HG02943 (cell line): ENCODE measurements at regions not wholly inside any gene's neighbourhood (a gene's known extent, or its start where the extent isn't known, plus 50 kb on each side); places are given as distances from the start of the nearest gene placed in this dataset.

Source experiments
- ATAC-seq: cut with Tn5 transposase; IDR thresholded peaks from one replicate; pipeline ENCODE4 v1.9.1; 2021; ENCODE audit warnings: mild to moderate bottlenecking, low read depth, moderate library complexity; ENCODE audit not compliant: unreplicated experiment

GRCh38 chr12:132426349-132427173 is 63.4 kb upstream of the FBRSL1 start:
- no peak for ATAC-seq

GRCh38 chr12:132424811-132425210 is 65.1 kb upstream of the FBRSL1 start:
- ATAC-seq, result no peak

GRCh38 chr12:132423820-132424645 is 65.9 kb upstream of the FBRSL1 start:
- no peak for ATAC-seq

GRCh38 chr12:132423251-132423819 is 66.6 kb upstream of the FBRSL1 start:
- no peak for ATAC-seq

- no peak for ATAC-seq
Observed at GRCh38 chr12:132422381-132423043, 67.4 kb upstream of the FBRSL1 start.

- ATAC-seq, result no peak
Observed at GRCh38 chr12:132422040-132422380, 67.9 kb upstream of the FBRSL1 start.

GRCh38 chr12:132419631-132420246 is 70.2 kb upstream of the FBRSL1 start:
- no peak for ATAC-seq

GRCh38 chr12:132418393-132418925 is 71.5 kb upstream of the FBRSL1 start:
- ATAC-seq, result no peak

GRCh38 chr12:132417741-132418140 is 72.2 kb upstream of the FBRSL1 start:
- ATAC-seq, result no peak

GRCh38 chr12:132416827-132417226 is 73.1 kb upstream of the FBRSL1 start:
- no peak for ATAC-seq

- ATAC-seq, result no peak
Observed at GRCh38 chr12:132416121-132416673, 73.8 kb upstream of the FBRSL1 start.

GRCh38 chr12:132415327-132416120 is 74.4 kb upstream of the FBRSL1 start:
- ATAC-seq, result no peak

- ATAC-seq, result peak; percentile 62
Observed at GRCh38 chr12:132414634-132415326, 75.2 kb upstream of the FBRSL1 start.

- no peak for ATAC-seq
Observed at GRCh38 chr12:132413931-132414588, 75.9 kb upstream of the FBRSL1 start.

- no peak for ATAC-seq
Observed at GRCh38 chr12:132411457-132411856, 78.5 kb upstream of the FBRSL1 start.

GRCh38 chr12:132410849-132411248 is 79.1 kb upstream of the FBRSL1 start:
- ATAC-seq, result no peak

- ATAC-seq, result no peak
Observed at GRCh38 chr12:132410296-132410625, 79.7 kb upstream of the FBRSL1 start.
